ENCODE measurements at regions not wholly inside any gene's neighbourhood (a gene's known extent, or its start where the extent isn't known, plus 50 kb on each side); places are given as distances from the start of the nearest gene placed in this dataset.

DNA sequence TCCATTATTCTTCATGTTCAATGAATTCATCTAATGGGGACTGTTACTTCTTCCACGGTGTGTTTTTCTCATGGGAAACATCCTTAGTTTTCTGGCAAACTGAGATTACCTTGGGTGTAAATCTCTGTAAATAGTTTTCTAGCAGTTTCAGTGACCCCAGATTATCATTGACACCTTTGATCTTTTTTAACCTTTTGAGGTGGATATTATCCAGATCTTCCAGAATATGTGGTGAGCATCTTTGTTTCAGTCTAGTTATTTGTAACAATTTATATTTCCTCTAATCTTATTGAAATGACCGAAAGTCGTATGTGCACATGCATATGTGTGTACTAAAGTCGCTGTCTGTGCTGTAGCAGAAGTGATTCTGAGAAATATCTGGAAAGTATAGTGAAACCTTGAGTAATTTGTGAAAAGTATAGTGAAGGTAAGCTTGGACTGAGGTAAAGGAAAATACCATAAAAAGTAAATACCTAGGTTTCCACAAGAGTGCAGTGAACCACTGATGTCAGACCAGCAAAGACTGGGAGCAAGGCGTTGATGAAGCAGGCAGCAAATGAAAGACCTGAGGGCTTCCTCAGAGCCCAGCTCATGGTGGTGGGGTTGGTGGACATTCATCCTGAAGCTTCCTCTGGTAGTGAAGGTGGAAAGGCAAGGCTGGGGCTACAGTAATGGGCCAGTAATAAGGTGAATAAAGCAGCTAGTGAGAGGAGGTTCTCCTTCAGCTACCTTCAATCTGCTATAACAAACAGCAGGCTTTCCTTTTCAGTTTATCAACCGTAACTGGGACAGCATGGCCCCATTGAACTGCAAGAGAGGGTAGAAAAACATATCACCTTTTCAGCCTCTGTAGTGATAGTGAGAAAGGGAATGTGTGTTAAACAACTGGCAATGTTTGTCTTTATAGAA, 480.2 kb upstream of the FBXO33 start:
- TF ChIP-seq, protein P1, sequence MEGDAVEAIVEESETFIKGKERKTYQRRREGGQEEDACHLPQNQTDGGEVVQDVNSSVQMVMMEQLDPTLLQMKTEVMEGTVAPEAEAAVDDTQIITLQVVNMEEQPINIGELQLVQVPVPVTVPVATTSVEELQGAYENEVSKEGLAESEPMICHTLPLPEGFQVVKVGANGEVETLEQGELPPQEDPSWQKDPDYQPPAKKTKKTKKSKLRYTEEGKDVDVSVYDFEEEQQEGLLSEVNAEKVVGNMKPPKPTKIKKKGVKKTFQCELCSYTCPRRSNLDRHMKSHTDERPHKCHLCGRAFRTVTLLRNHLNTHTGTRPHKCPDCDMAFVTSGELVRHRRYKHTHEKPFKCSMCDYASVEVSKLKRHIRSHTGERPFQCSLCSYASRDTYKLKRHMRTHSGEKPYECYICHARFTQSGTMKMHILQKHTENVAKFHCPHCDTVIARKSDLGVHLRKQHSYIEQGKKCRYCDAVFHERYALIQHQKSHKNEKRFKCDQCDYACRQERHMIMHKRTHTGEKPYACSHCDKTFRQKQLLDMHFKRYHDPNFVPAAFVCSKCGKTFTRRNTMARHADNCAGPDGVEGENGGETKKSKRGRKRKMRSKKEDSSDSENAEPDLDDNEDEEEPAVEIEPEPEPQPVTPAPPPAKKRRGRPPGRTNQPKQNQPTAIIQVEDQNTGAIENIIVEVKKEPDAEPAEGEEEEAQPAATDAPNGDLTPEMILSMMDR (conservative IDR thresholded peaks at IDR 0.05; ENCODE audit: low read length) = no peak
- no peak overlapping the region for H3K4me3 ChIP-seq (ENCODE audit: low read length)
- DNase-seq (ENCODE audit: low read depth) = no peak

DNA sequence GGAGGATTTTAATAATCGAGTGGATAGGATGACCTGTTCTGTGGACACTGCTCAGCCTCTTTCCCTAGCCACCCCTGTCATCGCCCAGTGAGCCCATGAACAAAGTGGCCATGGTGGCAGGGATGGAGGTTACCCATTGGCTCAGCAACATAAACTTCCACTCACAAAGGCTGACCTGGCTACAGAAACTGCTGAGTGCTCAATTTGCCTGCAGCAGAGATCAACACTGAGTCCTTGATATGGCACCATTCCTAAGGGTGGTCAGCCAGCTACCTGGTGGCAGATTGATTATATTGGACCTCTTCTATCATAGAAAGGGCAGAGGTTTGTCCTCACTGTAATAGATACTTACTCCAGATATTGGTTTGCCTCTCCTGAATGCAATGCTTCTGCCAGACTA, 465.4 kb upstream of the FBXO33 start:
- no peak overlapping the region for H3K4me3 ChIP-seq (ENCODE audit: low read length)
- TF ChIP-seq, protein P1 (conservative IDR thresholded peaks at IDR 0.05; ENCODE audit: low read length) = no peak
- no peak for DNase-seq (ENCODE audit: low read depth)

DNA sequence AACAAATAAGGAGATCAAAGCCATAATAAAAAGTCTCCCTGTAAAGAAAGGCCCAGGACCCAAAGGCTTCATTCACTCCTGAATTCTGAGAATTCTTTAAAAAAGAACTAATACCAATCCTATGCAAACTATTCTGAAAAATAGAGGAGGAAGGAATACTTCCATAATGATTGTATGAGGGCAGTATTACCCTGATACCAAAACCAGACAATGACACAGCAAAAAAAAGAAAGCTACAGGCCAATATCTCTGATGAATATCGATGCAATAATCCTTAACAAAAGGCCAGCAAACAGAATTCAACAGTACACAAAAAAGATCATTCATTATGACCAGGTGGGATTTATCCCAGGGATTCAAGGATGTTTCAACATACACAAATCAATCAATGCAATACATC, 457.8 kb upstream of the FBXO33 start:
- H3K4me3 ChIP-seq (ENCODE audit: low read length) = no peak overlapping the region
- TF ChIP-seq, protein P1 (conservative IDR thresholded peaks at IDR 0.05; ENCODE audit: low read length) = no peak
- no peak for DNase-seq (ENCODE audit: low read depth)

DNA sequence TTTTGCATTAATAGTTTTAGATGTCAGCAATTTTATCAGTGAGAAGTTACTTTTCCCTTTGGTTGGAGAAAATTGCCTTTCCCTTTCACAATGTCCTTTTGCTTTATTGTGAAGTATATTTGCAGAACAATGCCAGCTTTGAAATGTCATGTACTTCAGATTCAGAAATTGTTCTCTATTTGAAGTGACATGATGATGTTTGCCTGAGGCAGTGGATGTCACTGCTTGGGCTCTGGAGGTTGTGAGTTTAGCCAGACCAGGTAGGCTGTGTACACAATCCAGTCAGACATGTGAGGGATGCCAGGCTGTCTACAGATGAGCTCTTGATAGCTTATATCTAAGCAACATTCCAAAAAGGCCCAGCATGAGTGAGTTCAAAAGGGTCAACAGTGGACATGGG, 451.9 kb upstream of the FBXO33 start:
- no peak overlapping the region for H3K4me3 ChIP-seq (ENCODE audit: low read length)
- TF ChIP-seq, protein P1 (conservative IDR thresholded peaks at IDR 0.05; ENCODE audit: low read length) = no peak
- no peak for DNase-seq (ENCODE audit: low read depth)

DNA sequence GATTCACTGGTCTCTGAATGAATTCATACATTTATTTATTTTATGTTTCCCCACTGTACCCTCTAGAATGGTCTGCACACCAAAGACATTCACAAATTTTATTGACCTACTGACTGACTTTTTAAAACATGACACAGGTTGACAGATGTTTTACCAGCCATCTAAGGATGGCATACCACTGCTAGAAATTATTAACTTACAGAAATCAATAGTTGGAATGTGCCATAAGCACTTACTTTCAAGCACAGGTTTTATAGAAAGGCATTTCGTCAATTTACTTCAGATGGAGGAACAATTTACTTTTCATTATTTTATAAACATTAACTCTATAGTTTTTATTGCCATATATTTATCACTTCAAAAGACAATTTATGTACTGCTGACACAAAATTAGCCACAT, 448.7 kb upstream of the FBXO33 start:
- no peak overlapping the region for H3K4me3 ChIP-seq (ENCODE audit: low read length)
- TF ChIP-seq, protein P1 (conservative IDR thresholded peaks at IDR 0.05; ENCODE audit: low read length) = no peak
- DNase-seq (ENCODE audit: low read depth) = no peak

DNA sequence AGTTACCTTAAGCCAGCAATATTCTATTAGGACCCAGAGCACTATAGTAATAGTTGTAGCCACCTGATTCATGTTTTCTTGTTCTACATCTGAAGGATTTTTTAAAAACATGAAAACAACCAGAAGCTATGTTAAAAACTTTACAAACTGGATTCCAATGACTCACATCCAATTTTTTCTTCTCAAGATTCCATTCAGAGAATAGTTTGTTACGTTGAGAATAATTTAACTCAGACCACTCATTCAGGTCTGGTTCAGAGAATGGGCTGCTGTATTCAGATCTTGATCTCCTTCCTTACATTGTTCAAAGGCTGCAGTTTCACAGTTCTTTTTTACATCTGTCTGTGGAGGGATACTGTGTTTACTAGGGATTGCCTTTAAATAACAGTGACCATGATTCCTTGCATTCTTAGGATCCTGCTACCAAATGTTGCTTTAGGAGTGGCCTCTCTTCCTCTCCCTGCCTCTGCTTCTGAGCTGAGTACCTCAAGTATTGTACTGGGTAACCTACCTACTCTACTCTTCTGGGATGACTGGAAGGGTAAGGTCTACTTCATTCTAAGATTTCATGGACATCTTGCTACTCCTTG, 448.0 kb upstream of the FBXO33 start:
- H3K4me3 ChIP-seq (ENCODE audit: low read length) = no peak overlapping the region
- TF ChIP-seq, protein P1 (conservative IDR thresholded peaks at IDR 0.05; ENCODE audit: low read length) = no peak
- DNase-seq (ENCODE audit: low read depth) = no peak

All from AG10803 (cell line).